GM12878 (cell line): ENCODE measurements at regions not wholly inside any gene's neighbourhood (a gene's known extent, or its start where the extent isn't known, plus 50 kb on each side); places are given as distances from the start of the nearest gene placed in this dataset.

Experiments used
- ATAC-seq: fragments of 200-7000 bp; cut with Tn5 transposase; 3 replicates; pipeline ENCODE4 v1.9.1; 2020; ENCODE audit warnings: mild to moderate bottlenecking, moderate library complexity
- BruUV-seq: library from RNA; stranded (reverse); fragments of 400-500 nt; replicated peaks from 2 replicates; lab custom pipeline; 2021; lab: Mats Ljungman, UMichigan
- CTCF ChIA-PET: fragments of 300-600 bp; sonication (Branson Sonifier 250); formaldehyde crosslinking; extraction: SDS; loops from one replicate; lab custom pipeline; 2021; ENCODE audit warnings: inconsistent platforms; lab: Yijun Ruan, JAX
- POLR2A ChIA-PET: fragments of 350-600 bp; formaldehyde crosslinking; extraction: SDS; loops from one replicate; lab custom pipeline; 2021; ENCODE audit warnings: inconsistent platforms; lab: Charles Lee
- RAD21 ChIA-PET: fragments of 300-600 bp; sonication (Branson Sonifier 250); formaldehyde crosslinking; loops from one replicate; lab custom pipeline; 2023; ENCODE audit warnings: antibody characterized with exemption; ENCODE audit not compliant: unreplicated experiment; lab: Charles Lee
- SMC1A ChIA-PET: fragments of 300-600 bp; sonication (Branson Sonifier 250); formaldehyde crosslinking; loops from one replicate; lab custom pipeline; 2023; ENCODE audit not compliant: unreplicated experiment, uncharacterized antibody; lab: Charles Lee
- DNase-seq: peaks from one replicate; pipeline ENCODE4 v3.0.0-alpha.2; 2011; ENCODE audit warnings: low read depth, low spot score
- FAIRE-seq: peaks from 3 replicates; lab custom pipeline; 2011; peaks lifted over from hg19 to GRCh38; lab: Jason Lieb, UNC
- H2AFZ ChIP-seq: 2 replicates; pipeline ENCODE4 v1.6.0; 2011; ENCODE audit warnings: low read depth, low read length, control low read depth; ENCODE audit not compliant: control insufficient read depth
- H3K27ac ChIP-seq: 2 replicates; pipeline ENCODE4 v1.5.1; 2011; ENCODE audit warnings: control low read depth; ENCODE audit not compliant: control insufficient read depth, insufficient read depth
- H3K27me3 ChIP-seq, 2 experiments: replicated peaks in 1 of 2; 2 replicates each; pipeline versions ENCODE4 v1.6.0 to v1.6.1; 2011; ENCODE audit warnings: low read length in 1 of 2; ENCODE audit not compliant: control insufficient read depth in 2 of 2, insufficient read depth in 2 of 2
- H3K36me3 ChIP-seq, 2 experiments: 2 replicates each; pipeline ENCODE4 v1.5.1; 2011; ENCODE audit warnings: low read length in 1 of 2; ENCODE audit not compliant: control insufficient read depth in 2 of 2, insufficient read depth in 2 of 2
- H3K4me1 ChIP-seq: 2 replicates; pipeline ENCODE4 v1.6.1; 2011; ENCODE audit warnings: mild to moderate bottlenecking, low read length, moderate library complexity, mixed read lengths; ENCODE audit not compliant: control insufficient read depth, insufficient read depth
- H3K4me2 ChIP-seq: 2 replicates; pipeline ENCODE4 v1.6.0; 2011; ENCODE audit warnings: control low read depth; ENCODE audit not compliant: control insufficient read depth, insufficient read depth
- H3K4me3 ChIP-seq: fragments of 200-600 bp; sonication (generic); 2 replicates; pipeline ENCODE4 v1.5.1; 2016
- H3K79me2 ChIP-seq: 2 replicates; pipeline ENCODE4 v1.6.0; 2011; ENCODE audit warnings: low read length; ENCODE audit not compliant: control insufficient read depth, insufficient read depth
- H3K9ac ChIP-seq: 2 replicates; pipeline ENCODE4 v1.8.0; 2011; ENCODE audit warnings: low read length, control low read depth, mixed read lengths; ENCODE audit not compliant: control insufficient read depth, insufficient read depth
- H3K9me3 ChIP-seq: replicated peaks from 3 replicates; pipeline ENCODE4 v1.5.1; 2011; ENCODE audit warnings: mild to moderate bottlenecking, low read length; ENCODE audit not compliant: control insufficient read depth, insufficient read depth
- H4K20me1 ChIP-seq: 2 replicates; pipeline ENCODE4 v1.6.0; 2011; ENCODE audit not compliant: control insufficient read depth, insufficient read depth
- DPF2 ChIP-seq: fragments of 450-650 bp; IDR thresholded peaks from 2 replicates; pipeline ENCODE4 v1.6.1; 2017; ENCODE audit warnings: mild to moderate bottlenecking
- EED ChIP-seq: sonication (generic); IDR thresholded peaks from 2 replicates; pipeline ENCODE4 v1.6.1; 2016; ENCODE audit warnings: antibody characterized with exemption, low read depth
- EGR1 ChIP-seq, 2 experiments: IDR thresholded peaks; 1 replicate in 1 of 2; 2 replicates in 1 of 2; pipeline ENCODE4 v1.6.1; 2011 to 2012; ENCODE audit warnings: low read depth in 2 of 2, low read length in 2 of 2, borderline replicate concordance in 1 of 2, mild to moderate bottlenecking in 1 of 2, moderate library complexity in 1 of 2
- IRF4 ChIP-seq: IDR thresholded peaks from 2 replicates; pipeline ENCODE4 v1.6.1; 2011; ENCODE audit warnings: low read depth, low read length
- KLF5 ChIP-seq: fragments of 450-650 bp; IDR thresholded peaks from 2 replicates; pipeline ENCODE4 v1.6.1; 2014; ENCODE audit warnings: mild to moderate bottlenecking; ENCODE audit not compliant: partially characterized antibody
- POLR2AphosphoS5 ChIP-seq: IDR thresholded peaks from 2 replicates; pipeline ENCODE4 v1.6.1; 2011; ENCODE audit warnings: mild to moderate bottlenecking, low read length, inconsistent platforms
- TBL1XR1 ChIP-seq: IDR thresholded peaks from 2 replicates; pipeline ENCODE4 v1.6.1; 2012; ENCODE audit warnings: low read depth, low read length, improper control_type of control experiment
- TCF12 ChIP-seq: IDR thresholded peaks from 2 replicates; pipeline ENCODE4 v1.6.1; 2011; ENCODE audit warnings: low read depth, mild to moderate bottlenecking, low read length
- ZNF217 ChIP-seq: fragments of 450-650 bp; IDR thresholded peaks from 2 replicates; pipeline ENCODE4 v1.6.1; 2017; ENCODE audit warnings: antibody characterized with exemption, mild to moderate bottlenecking
- WGBS: methylation state at CpG from one replicate; pipeline ENCODE4 v1.1.6; 2016; ENCODE audit warnings: low lambda C conversion rate; ENCODE audit not compliant: insufficient replicate concordance, insufficient coverage; ENCODE audit errors: missing lambda C conversion rate; 5-methylcytosine and 5-hydroxymethylcytosine counted together
- in situ Hi-C: fragments of 300-500 bp; cut with MboI; formaldehyde crosslinking; loops from 9 replicates; pipeline ENCODE4 v1.14.3; 2018; ENCODE audit warnings: mixed read lengths
- intact Hi-C: fragments of 100-400 bp; cut with micrococcal nuclease; formaldehyde crosslinking; loops from one replicate; pipeline ENCODE4 v1.14.2; 2022; ENCODE audit not compliant: unreplicated experiment
- TF ChIP-seq, protein P1 (sequence below): fragments of 450-650 bp; IDR thresholded peaks from 2 replicates; pipeline ENCODE4 v1.6.1; 2017; ENCODE audit warnings: borderline replicate concordance
- TF ChIP-seq, protein P2 (sequence below): fragments of 450-650 bp; IDR thresholded peaks from 2 replicates; pipeline ENCODE4 v1.6.1; 2017; ENCODE audit warnings: low read depth, mild to moderate bottlenecking, moderate library complexity
- TF ChIP-seq, protein P3 (sequence below): fragments of 450-650 bp; IDR thresholded peaks from 2 replicates; pipeline ENCODE4 v1.6.1; 2014; ENCODE audit warnings: mild to moderate bottlenecking

DNA sequence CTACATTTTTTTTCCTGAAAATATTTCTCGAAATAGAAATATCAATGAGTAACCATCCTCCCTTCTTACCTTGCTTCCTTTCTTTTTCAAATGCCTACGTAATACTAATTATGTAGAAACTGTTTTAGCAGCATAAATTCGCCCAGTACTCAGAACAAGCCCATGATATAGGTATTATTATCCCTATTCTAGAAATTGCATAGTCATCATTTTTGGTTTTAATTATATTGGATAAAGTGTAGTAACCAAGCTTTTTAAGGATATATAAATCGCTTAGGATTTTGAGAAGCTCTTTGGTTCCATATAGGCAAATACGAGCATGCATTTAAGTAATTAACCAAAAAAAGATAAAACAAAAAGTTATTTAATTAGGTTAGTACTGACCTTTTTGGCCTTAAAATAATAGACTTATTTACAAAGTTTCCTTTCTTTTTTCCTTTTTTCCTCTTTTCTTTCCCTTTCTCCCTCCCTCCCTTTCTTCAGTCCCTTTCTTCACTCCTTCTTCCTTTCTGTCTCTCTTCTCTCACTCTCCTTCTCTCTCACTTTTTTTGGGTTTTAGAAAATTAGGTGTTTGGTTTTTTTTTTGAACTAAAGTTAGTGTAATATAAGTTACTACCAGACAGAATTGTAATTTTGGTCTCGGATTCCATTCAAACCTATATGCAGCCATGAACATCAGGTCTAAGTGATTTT, 457.7 kb downstream of the RFPL4B start:
- Histone ChIP-seq H3K9me3 (no peaks in the 10 kb centered on the region), H2AFZ (no peak overlapping the region), H3K27ac (no peak overlapping the region), H4K20me1 (no peaks in the 10 kb centered on the region), H3K4me3 (no peak overlapping the region), H3K9ac (no peak overlapping the region), H3K79me2 (no peaks in the 10 kb centered on the region), H3K4me1 (no peaks in the 10 kb centered on the region), H3K4me2 (no peak overlapping the region), H3K36me3 (no peaks in the 10 kb centered on the region)
- ChIA-PET POLR2A (no interaction called here), CTCF (interaction anchor here (0.7 kb wide), 1 partner anchor 1112 kb away, joined by 4 read pairs; no protein-coding TSS in a partner anchor)
- intact Hi-C loops, result no loop called here
- in situ Hi-C loops, result no loop called here
- 68% methylated on average over 6 of the region's 6 CpGs for WGBS
- FAIRE-seq (no peak), DNase-seq (no peak)
- BruUV-seq, result no TSS peak
- TF ChIP-seq KLF5 (no peak), TCF12 (no peak), IRF4 (no peak), TBL1XR1 (no peak), EGR1 (IDR thresholded peaks at IDR 0.05; ENCODE audit: borderline replicate concordance in 1 of 2, low read depth in 2 of 2, low read length in 2 of 2) (no peak), ZNF217 (no peak), EED (no peak), POLR2AphosphoS5 (no peak), DPF2 (no peak)
- TF ChIP-seq, protein P1, sequence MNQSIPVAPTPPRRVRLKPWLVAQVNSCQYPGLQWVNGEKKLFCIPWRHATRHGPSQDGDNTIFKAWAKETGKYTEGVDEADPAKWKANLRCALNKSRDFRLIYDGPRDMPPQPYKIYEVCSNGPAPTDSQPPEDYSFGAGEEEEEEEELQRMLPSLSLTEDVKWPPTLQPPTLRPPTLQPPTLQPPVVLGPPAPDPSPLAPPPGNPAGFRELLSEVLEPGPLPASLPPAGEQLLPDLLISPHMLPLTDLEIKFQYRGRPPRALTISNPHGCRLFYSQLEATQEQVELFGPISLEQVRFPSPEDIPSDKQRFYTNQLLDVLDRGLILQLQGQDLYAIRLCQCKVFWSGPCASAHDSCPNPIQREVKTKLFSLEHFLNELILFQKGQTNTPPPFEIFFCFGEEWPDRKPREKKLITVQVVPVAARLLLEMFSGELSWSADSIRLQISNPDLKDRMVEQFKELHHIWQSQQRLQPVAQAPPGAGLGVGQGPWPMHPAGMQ, result no peak
- TF ChIP-seq, protein P2, sequence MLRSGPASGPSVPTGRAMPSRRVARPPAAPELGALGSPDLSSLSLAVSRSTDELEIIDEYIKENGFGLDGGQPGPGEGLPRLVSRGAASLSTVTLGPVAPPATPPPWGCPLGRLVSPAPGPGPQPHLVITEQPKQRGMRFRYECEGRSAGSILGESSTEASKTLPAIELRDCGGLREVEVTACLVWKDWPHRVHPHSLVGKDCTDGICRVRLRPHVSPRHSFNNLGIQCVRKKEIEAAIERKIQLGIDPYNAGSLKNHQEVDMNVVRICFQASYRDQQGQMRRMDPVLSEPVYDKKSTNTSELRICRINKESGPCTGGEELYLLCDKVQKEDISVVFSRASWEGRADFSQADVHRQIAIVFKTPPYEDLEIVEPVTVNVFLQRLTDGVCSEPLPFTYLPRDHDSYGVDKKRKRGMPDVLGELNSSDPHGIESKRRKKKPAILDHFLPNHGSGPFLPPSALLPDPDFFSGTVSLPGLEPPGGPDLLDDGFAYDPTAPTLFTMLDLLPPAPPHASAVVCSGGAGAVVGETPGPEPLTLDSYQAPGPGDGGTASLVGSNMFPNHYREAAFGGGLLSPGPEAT, result no peak
- TF ChIP-seq, protein P3, sequence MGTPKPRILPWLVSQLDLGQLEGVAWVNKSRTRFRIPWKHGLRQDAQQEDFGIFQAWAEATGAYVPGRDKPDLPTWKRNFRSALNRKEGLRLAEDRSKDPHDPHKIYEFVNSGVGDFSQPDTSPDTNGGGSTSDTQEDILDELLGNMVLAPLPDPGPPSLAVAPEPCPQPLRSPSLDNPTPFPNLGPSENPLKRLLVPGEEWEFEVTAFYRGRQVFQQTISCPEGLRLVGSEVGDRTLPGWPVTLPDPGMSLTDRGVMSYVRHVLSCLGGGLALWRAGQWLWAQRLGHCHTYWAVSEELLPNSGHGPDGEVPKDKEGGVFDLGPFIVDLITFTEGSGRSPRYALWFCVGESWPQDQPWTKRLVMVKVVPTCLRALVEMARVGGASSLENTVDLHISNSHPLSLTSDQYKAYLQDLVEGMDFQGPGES, result no peak
- TF ChIP-seq, all 136 proteins: peak for 0
- ChIA-PET SMC1A (no interaction called here), RAD21 (interaction anchor here (1.1 kb wide), 1 partner anchor 97 kb away, joined by 3 read pairs; no protein-coding TSS in a partner anchor)
- no peak for ATAC-seq
- no peaks in the 10 kb centered on the region for H3K27me3 ChIP-seq
